HG03196 (cell line): ENCODE measurements at regions not wholly inside any gene's neighbourhood (a gene's known extent, or its start where the extent isn't known, plus 50 kb on each side); places are given as distances from the start of the nearest gene placed in this dataset.

ENCODE experiments used
- ATAC-seq: cut with Tn5 transposase; IDR thresholded peaks from one replicate; pipeline ENCODE4 v1.9.1; 2021; ENCODE audit not compliant: unreplicated experiment

GRCh38 chr10:43864656-43865055, 216.0 kb upstream of the ZNF32 start:
- ATAC-seq: no peak

- no peak for ATAC-seq
Observed at GRCh38 chr10:43863859-43864591, 215.3 kb upstream of the ZNF32 start.

GRCh38 chr10:43863270-43863669, 214.6 kb upstream of the ZNF32 start:
- ATAC-seq: no peak

GRCh38 chr10:43862756-43863155, 214.1 kb upstream of the ZNF32 start:
- no peak for ATAC-seq

- no peak for ATAC-seq
Observed at GRCh38 chr10:43861966-43862751, 213.5 kb upstream of the ZNF32 start.

GRCh38 chr10:43859016-43859525, 210.4 kb upstream of the ZNF32 start:
- ATAC-seq: no peak

- ATAC-seq: no peak
Observed at GRCh38 chr10:43857931-43858315, 209.2 kb upstream of the ZNF32 start.

- no peak for ATAC-seq
Observed at GRCh38 chr10:43857206-43857930, 208.7 kb upstream of the ZNF32 start.

- ATAC-seq: no peak
Observed at GRCh38 chr10:43856299-43856698, 207.6 kb upstream of the ZNF32 start.

- no peak for ATAC-seq
Observed at GRCh38 chr10:43855667-43856210, 207.1 kb upstream of the ZNF32 start.

- ATAC-seq: no peak
Observed at GRCh38 chr10:43854007-43854406, 205.3 kb upstream of the ZNF32 start.

GRCh38 chr10:43853369-43853768, 204.7 kb upstream of the ZNF32 start:
- no peak for ATAC-seq

GRCh38 chr10:43852644-43853214, 204.0 kb upstream of the ZNF32 start:
- ATAC-seq: no peak

GRCh38 chr10:43852149-43852548, 203.5 kb upstream of the ZNF32 start:
- ATAC-seq: no peak

GRCh38 chr10:43851030-43851429, 202.3 kb upstream of the ZNF32 start:
- ATAC-seq: no peak

GRCh38 chr10:43849551-43849950, 200.9 kb upstream of the ZNF32 start:
- no peak for ATAC-seq

GRCh38 chr10:43846968-43847367, 198.3 kb upstream of the ZNF32 start:
- ATAC-seq: no peak

- no peak for ATAC-seq
Observed at GRCh38 chr10:43846187-43846680, 197.6 kb upstream of the ZNF32 start.

- ATAC-seq: no peak
Observed at GRCh38 chr10:43845121-43845520, 196.4 kb upstream of the ZNF32 start.

- no peak for ATAC-seq
Observed at GRCh38 chr10:43844221-43844620, 195.5 kb upstream of the ZNF32 start.
